H9 (cell line): ENCODE measurements at regions not wholly inside any gene's neighbourhood (a gene's known extent, or its start where the extent isn't known, plus 50 kb on each side); places are given as distances from the start of the nearest gene placed in this dataset.

Source experiments
- DNase-seq: peaks from one replicate; pipeline ENCODE4 v3.0.0-alpha.2; 2017
- H2AFZ ChIP-seq: one replicate; pipeline ENCODE4 v1.6.1; 2013; ENCODE audit warnings: mild to moderate bottlenecking, low read length, control low read depth, moderate library complexity
- H2AK5ac ChIP-seq: 2 replicates; pipeline ENCODE4 v1.6.1; 2013; ENCODE audit warnings: low read length, control low read depth, mixed read lengths; ENCODE audit not compliant: insufficient read length
- H2BK120ac ChIP-seq: one replicate; pipeline ENCODE4 v1.6.1; 2013; ENCODE audit warnings: low read depth, mild to moderate bottlenecking, low read length, control low read depth, inconsistent platforms; ENCODE audit not compliant: poor library complexity, severe bottlenecking
- H2BK12ac ChIP-seq: 2 replicates; pipeline ENCODE4 v1.6.1; 2013; ENCODE audit warnings: low read length, control low read depth, mixed read lengths, low read depth; ENCODE audit not compliant: insufficient read length
- H2BK15ac ChIP-seq: 2 replicates; pipeline ENCODE4 v1.6.1; 2013; ENCODE audit warnings: low read depth, low read length, control low read depth
- H2BK20ac ChIP-seq: one replicate; pipeline ENCODE4 v1.6.1; 2013; ENCODE audit warnings: low read depth, mild to moderate bottlenecking, low read length, control low read depth, inconsistent platforms; ENCODE audit not compliant: poor library complexity, severe bottlenecking
- H2BK5ac ChIP-seq: 2 replicates; pipeline ENCODE4 v1.6.1; 2013; ENCODE audit warnings: low read length, control low read depth, mixed read lengths; ENCODE audit not compliant: insufficient read length
- H3K14ac ChIP-seq: 2 replicates; pipeline ENCODE4 v1.6.1; 2013; ENCODE audit warnings: low read length, control low read depth; ENCODE audit not compliant: insufficient read depth
- H3K18ac ChIP-seq: 2 replicates; pipeline ENCODE4 v1.6.1; 2013; ENCODE audit warnings: low read depth, mild to moderate bottlenecking, mixed read lengths, low read length, control low read depth; ENCODE audit not compliant: insufficient read length
- H3K23ac ChIP-seq: 2 replicates; pipeline ENCODE4 v1.6.1; 2013; ENCODE audit warnings: low read length, control low read depth, mixed read lengths, low read depth; ENCODE audit not compliant: insufficient read length
- H3K23me2 ChIP-seq: 2 replicates; pipeline ENCODE4 v1.6.1; 2013; ENCODE audit warnings: low read depth, mild to moderate bottlenecking, mixed read lengths, low read length, control low read depth; ENCODE audit not compliant: insufficient read length, poor library complexity, severe bottlenecking
- H3K27ac ChIP-seq: 2 replicates; pipeline ENCODE4 v1.5.1; 2013; ENCODE audit warnings: low read length, control low read depth, mixed read lengths, low read depth; ENCODE audit not compliant: insufficient read length
- H3K27me3 ChIP-seq: 2 replicates; pipeline ENCODE4 v1.6.1; 2013; ENCODE audit warnings: low read length, control low read depth, inconsistent platforms; ENCODE audit not compliant: insufficient read depth
- H3K4ac ChIP-seq: 2 replicates; pipeline ENCODE4 v1.6.1; 2013; ENCODE audit warnings: low read depth, mild to moderate bottlenecking, control low read depth, inconsistent platforms, low read length, moderate library complexity
- H3K4me1 ChIP-seq: 2 replicates; pipeline ENCODE4 v1.6.1; 2013; ENCODE audit warnings: low read length, control low read depth, inconsistent platforms; ENCODE audit not compliant: insufficient read depth
- H3K4me2 ChIP-seq: 2 replicates; pipeline ENCODE4 v1.6.1; 2013; ENCODE audit warnings: low read length, control low read depth, mixed read lengths; ENCODE audit not compliant: insufficient read length, insufficient read depth
- H3K56ac ChIP-seq: 2 replicates; pipeline ENCODE4 v1.6.1; 2013; ENCODE audit warnings: low read depth, mild to moderate bottlenecking, mixed read lengths, low read length, control low read depth; ENCODE audit not compliant: insufficient read length
- H3K79me1 ChIP-seq: 2 replicates; pipeline ENCODE4 v1.6.1; 2013; ENCODE audit warnings: low read depth, mild to moderate bottlenecking, moderate library complexity, low read length, control low read depth, inconsistent platforms; ENCODE audit not compliant: insufficient read depth, poor library complexity, severe bottlenecking
- H3K79me2 ChIP-seq: 2 replicates; pipeline ENCODE4 v1.6.1; 2013; ENCODE audit warnings: low read length, control low read depth, inconsistent platforms; ENCODE audit not compliant: insufficient read depth
- H3K9ac ChIP-seq: 2 replicates; pipeline ENCODE4 v1.6.1; 2013; ENCODE audit warnings: low read length, control low read depth, mixed read lengths; ENCODE audit not compliant: insufficient read length; ENCODE audit errors: extremely low read depth
- H3K9me3 ChIP-seq: one replicate; pipeline ENCODE4 v1.6.1; 2013; ENCODE audit warnings: low read depth, low read length, inconsistent platforms; ENCODE audit not compliant: control insufficient read depth
- H3T11ph ChIP-seq: one replicate; pipeline ENCODE4 v1.6.1; 2013; ENCODE audit warnings: mild to moderate bottlenecking, low read length, control low read depth, inconsistent platforms
- H4K20me1 ChIP-seq: one replicate; pipeline ENCODE4 v1.6.1; 2013; ENCODE audit not compliant: control insufficient read depth, insufficient read length, insufficient read depth
- H4K5ac ChIP-seq: 2 replicates; pipeline ENCODE4 v1.6.1; 2013; ENCODE audit warnings: low read depth, mild to moderate bottlenecking, mixed read lengths, low read length, control low read depth; ENCODE audit not compliant: insufficient read length
- H4K8ac ChIP-seq: replicated peaks from 2 replicates; pipeline ENCODE4 v1.6.1; 2013; ENCODE audit warnings: low read length, control low read depth, mixed read lengths, low read depth; ENCODE audit not compliant: insufficient read length
- H4K91ac ChIP-seq: 2 replicates; pipeline ENCODE4 v1.6.1; 2013; ENCODE audit warnings: low read depth, mild to moderate bottlenecking, moderate library complexity, mixed read lengths, low read length, control low read depth; ENCODE audit not compliant: insufficient read length
- H3K27ac Mint-ChIP-seq, 3 experiments: 2 replicates in 2 of 3; 3 replicates in 1 of 3; pipeline ENCODE4 v1.8.0; 2020 to 2021; ENCODE audit warnings: mixed read lengths in 3 of 3, mild to moderate bottlenecking in 1 of 3, moderate library complexity in 1 of 3
- H3K27me3 Mint-ChIP-seq: 2 replicates; pipeline ENCODE4 v1.8.0; 2021; ENCODE audit warnings: low read depth, mild to moderate bottlenecking, moderate library complexity, mixed read lengths
- H3K36me3 Mint-ChIP-seq, 3 experiments: 2 replicates in 2 of 3; 3 replicates in 1 of 3; pipeline ENCODE4 v1.8.0; 2020 to 2021; ENCODE audit warnings: low read depth in 3 of 3, mixed read lengths in 3 of 3; ENCODE audit not compliant: insufficient read depth in 1 of 3
- H3K4me1 Mint-ChIP-seq, 2 experiments: 2 replicates each; pipeline ENCODE4 v1.8.0; 2020; ENCODE audit warnings: mixed read lengths in 2 of 2
- H3K4me3 Mint-ChIP-seq, 2 experiments: 2 replicates in 1 of 2; 3 replicates in 1 of 2; pipeline ENCODE4 v1.8.0; 2020 to 2021; ENCODE audit warnings: mild to moderate bottlenecking in 2 of 2, mixed read lengths in 2 of 2, moderate library complexity in 1 of 2
- H3K9me3 Mint-ChIP-seq, 2 experiments: 2 replicates in 1 of 2; 3 replicates in 1 of 2; pipeline ENCODE4 v1.8.0; 2020; ENCODE audit warnings: mild to moderate bottlenecking in 2 of 2, mixed read lengths in 2 of 2, moderate library complexity in 1 of 2
- CTCF ChIP-seq: fragments of 200-600 bp; sonication (generic); conservative IDR thresholded peaks from 3 replicates; pipeline ENCODE4 v1.8.0; 2021; ENCODE audit warnings: antibody characterized with exemption, mild to moderate bottlenecking

GRCh38 chr21:27202301-27202700 is 235.4 kb upstream of the ADAMTS5 start:
- no peak overlapping the region for H2AK5ac ChIP-seq
- no peak for DNase-seq
- H4K20me1 ChIP-seq = no peaks in the 10 kb centered on the region
- H3K23ac ChIP-seq = no peak overlapping the region
- no peak overlapping the region for H3K56ac ChIP-seq
- Mint-ChIP-seq H3K27me3 (no peaks in the 10 kb centered on the region), H3K4me1 (peaks cover 10 to 12% of the 10 kb centered on the region in 2 experiments), H3K4me3 (no peak overlapping the region), H3K36me3 (peaks cover 0 to 4% (median 1%) of the 10 kb centered on the region in 3 experiments; a peak in 4 of 7 replicates), H3K9me3 (peaks cover 0 to under 1% of the 10 kb centered on the region in 2 experiments; a peak in 3 of 5 replicates), H3K27ac (no peak overlapping the region)
- H3K27ac ChIP-seq = no peak overlapping the region
- no peaks in the 10 kb centered on the region for H3K23me2 ChIP-seq
- H3K4me1 ChIP-seq = no peaks in the 10 kb centered on the region
- H3K27me3 ChIP-seq = no peaks in the 10 kb centered on the region
- H3K79me2 ChIP-seq = no peaks in the 10 kb centered on the region
- H2BK15ac ChIP-seq = no peak overlapping the region
- TF ChIP-seq CTCF = no peak
- H4K91ac ChIP-seq = no peak overlapping the region
- H3K79me1 ChIP-seq = no peaks in the 10 kb centered on the region
- no peak overlapping the region for H4K5ac ChIP-seq
- no peak overlapping the region for H3K4ac ChIP-seq
- no peak overlapping the region for H2BK120ac ChIP-seq
- no peak overlapping the region for H3K18ac ChIP-seq
- H2BK20ac ChIP-seq = no peak overlapping the region
- H4K8ac ChIP-seq = no peak overlapping the region
- no peak overlapping the region for H3K4me2 ChIP-seq
- no peak overlapping the region for H2BK5ac ChIP-seq
- no peak overlapping the region for H2AFZ ChIP-seq
- H3T11ph ChIP-seq = no peak overlapping the region
- no peaks in the 10 kb centered on the region for H3K9me3 ChIP-seq
- no peak overlapping the region for H2BK12ac ChIP-seq
- H3K14ac ChIP-seq = no peak overlapping the region
- H3K9ac ChIP-seq = no peak overlapping the region
